ENCODE measurements at regions not wholly inside any gene's neighbourhood (a gene's known extent, or its start where the extent isn't known, plus 50 kb on each side); places are given as distances from the start of the nearest gene placed in this dataset.

GRCh38 chr5:72030237-72030636, 77.0 kb upstream of the MAP1B start:
- no peak for TF ChIP-seq CTCF (IDR thresholded peaks at IDR 0.05)
- TF ChIP-seq POLR2A (IDR thresholded peaks at IDR 0.05) = no peak
